ENCODE measurements at regions not wholly inside any gene's neighbourhood (a gene's known extent, or its start where the extent isn't known, plus 50 kb on each side); places are given as distances from the start of the nearest gene placed in this dataset.

GRCh38 chr3:117534138-117534537 lies 824.6 kb downstream of the TUSC7 start:
- TF ChIP-seq CTCF (IDR thresholded peaks at IDR 0.05 in 8 of 11, conservative IDR thresholded peaks at IDR 0.05 in 3 of 11) (no peak), POLR2AphosphoS5 (IDR thresholded peaks at IDR 0.05) (no peak), POLR2A (IDR thresholded peaks at IDR 0.05) (no peak)

Data from spleen (tissue), 7 donors.